ENCODE measurements at regions not wholly inside any gene's neighbourhood (a gene's known extent, or its start where the extent isn't known, plus 50 kb on each side); places are given as distances from the start of the nearest gene placed in this dataset.

DNA sequence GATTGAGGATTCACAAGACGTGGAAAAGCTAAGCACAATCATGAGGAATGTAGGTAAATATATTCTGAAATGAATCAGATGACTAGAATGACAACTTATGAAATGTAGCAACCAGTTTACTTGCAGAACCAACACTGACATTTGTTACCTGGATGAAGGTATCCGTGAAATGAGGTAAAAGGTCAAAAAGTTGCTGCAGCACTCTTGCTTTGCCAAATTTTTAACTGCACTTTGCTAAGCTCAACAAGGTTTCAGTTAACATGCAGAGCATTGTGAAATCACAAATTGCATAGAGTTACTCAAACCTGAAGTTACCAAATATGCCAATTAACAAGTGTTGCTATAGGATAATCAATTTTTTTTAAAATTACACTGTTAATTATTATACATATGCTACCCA is 1280.1 kb downstream of the KCNT2 start:
- H3K9me2 ChIP-seq (ENCODE audit: low read depth, low read length), result no peaks in the 10 kb centered on the region
- no peaks in the 10 kb centered on the region for H4K20me1 ChIP-seq (ENCODE audit: insufficient read depth, low read length)
- no peak overlapping the region for H3K4me3 ChIP-seq (ENCODE audit: low read depth, low read length, poor library complexity, severe bottlenecking)
- no peaks in the 10 kb centered on the region for H3K27me3 ChIP-seq (ENCODE audit: insufficient read depth, low read length)
- H3F3A ChIP-seq (ENCODE audit: insufficient read depth, low read length), result no peaks in the 10 kb centered on the region
- no peak overlapping the region for H3K9ac ChIP-seq (ENCODE audit: low read length)
- H3K4me1 ChIP-seq (ENCODE audit: insufficient read depth, low read length, severe bottlenecking), result no peaks in the 10 kb centered on the region
- no peaks in the 10 kb centered on the region for H3K79me2 ChIP-seq (ENCODE audit: insufficient read depth, low read length)
- no peak overlapping the region for H3K4me2 ChIP-seq (ENCODE audit: low read length)
- no peak for TF ChIP-seq EZH2 (IDR thresholded peaks at IDR 0.05; ENCODE audit: borderline replicate concordance, low read length)
- TF ChIP-seq, protein P1, sequence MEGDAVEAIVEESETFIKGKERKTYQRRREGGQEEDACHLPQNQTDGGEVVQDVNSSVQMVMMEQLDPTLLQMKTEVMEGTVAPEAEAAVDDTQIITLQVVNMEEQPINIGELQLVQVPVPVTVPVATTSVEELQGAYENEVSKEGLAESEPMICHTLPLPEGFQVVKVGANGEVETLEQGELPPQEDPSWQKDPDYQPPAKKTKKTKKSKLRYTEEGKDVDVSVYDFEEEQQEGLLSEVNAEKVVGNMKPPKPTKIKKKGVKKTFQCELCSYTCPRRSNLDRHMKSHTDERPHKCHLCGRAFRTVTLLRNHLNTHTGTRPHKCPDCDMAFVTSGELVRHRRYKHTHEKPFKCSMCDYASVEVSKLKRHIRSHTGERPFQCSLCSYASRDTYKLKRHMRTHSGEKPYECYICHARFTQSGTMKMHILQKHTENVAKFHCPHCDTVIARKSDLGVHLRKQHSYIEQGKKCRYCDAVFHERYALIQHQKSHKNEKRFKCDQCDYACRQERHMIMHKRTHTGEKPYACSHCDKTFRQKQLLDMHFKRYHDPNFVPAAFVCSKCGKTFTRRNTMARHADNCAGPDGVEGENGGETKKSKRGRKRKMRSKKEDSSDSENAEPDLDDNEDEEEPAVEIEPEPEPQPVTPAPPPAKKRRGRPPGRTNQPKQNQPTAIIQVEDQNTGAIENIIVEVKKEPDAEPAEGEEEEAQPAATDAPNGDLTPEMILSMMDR (IDR thresholded peaks at IDR 0.05; ENCODE audit: low read length), result no peak
- no peak overlapping the region for H3K27ac ChIP-seq (ENCODE audit: low read depth, low read length, poor library complexity, severe bottlenecking)
- H3K36me3 ChIP-seq (ENCODE audit: insufficient read depth, low read length), result no peaks in the 10 kb centered on the region
- H3K9me3 ChIP-seq (ENCODE audit: low read length), result no peaks in the 10 kb centered on the region
- no peak overlapping the region for H2AFZ ChIP-seq (ENCODE audit: low read length)

DNA sequence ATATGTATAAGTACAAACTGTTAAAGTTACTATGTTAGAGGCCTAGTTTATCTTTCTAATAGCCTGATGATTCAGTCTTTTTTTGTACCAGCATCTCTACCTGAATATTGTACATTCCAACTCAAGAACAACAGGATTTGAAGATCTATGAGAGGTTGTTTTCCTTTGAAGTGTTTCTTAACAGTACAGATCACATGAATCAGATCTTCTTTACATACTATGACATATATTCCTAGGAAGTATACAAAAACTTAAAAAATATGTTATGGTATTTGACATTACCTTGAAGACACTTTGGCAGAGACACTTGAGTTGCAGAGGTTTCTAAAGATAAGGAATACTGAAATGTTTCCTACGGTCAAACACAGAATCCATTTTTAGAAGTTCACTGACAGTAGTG is 1280.9 kb downstream of the KCNT2 start:
- Histone ChIP-seq H3K4me3 (ENCODE audit: low read depth, low read length, poor library complexity, severe bottlenecking) (no peak overlapping the region), H3K4me2 (ENCODE audit: low read length) (no peak overlapping the region), H3K27ac (ENCODE audit: low read depth, low read length, poor library complexity, severe bottlenecking) (no peak overlapping the region), H3K27me3 (ENCODE audit: insufficient read depth, low read length) (no peaks in the 10 kb centered on the region), H3K9me3 (ENCODE audit: low read length) (no peaks in the 10 kb centered on the region), H3K9ac (ENCODE audit: low read length) (no peak overlapping the region), H3K9me2 (ENCODE audit: low read depth, low read length) (no peaks in the 10 kb centered on the region), H3F3A (ENCODE audit: insufficient read depth, low read length) (no peaks in the 10 kb centered on the region), H3K4me1 (ENCODE audit: insufficient read depth, low read length, severe bottlenecking) (no peaks in the 10 kb centered on the region), H3K36me3 (ENCODE audit: insufficient read depth, low read length) (no peaks in the 10 kb centered on the region), H3K79me2 (ENCODE audit: insufficient read depth, low read length) (no peaks in the 10 kb centered on the region), H2AFZ (ENCODE audit: low read length) (no peak overlapping the region), H4K20me1 (ENCODE audit: insufficient read depth, low read length) (no peaks in the 10 kb centered on the region)
- TF ChIP-seq, protein P1 (IDR thresholded peaks at IDR 0.05; ENCODE audit: low read length), result no peak
- TF ChIP-seq EZH2 (IDR thresholded peaks at IDR 0.05; ENCODE audit: borderline replicate concordance, low read length), result no peak

DNA sequence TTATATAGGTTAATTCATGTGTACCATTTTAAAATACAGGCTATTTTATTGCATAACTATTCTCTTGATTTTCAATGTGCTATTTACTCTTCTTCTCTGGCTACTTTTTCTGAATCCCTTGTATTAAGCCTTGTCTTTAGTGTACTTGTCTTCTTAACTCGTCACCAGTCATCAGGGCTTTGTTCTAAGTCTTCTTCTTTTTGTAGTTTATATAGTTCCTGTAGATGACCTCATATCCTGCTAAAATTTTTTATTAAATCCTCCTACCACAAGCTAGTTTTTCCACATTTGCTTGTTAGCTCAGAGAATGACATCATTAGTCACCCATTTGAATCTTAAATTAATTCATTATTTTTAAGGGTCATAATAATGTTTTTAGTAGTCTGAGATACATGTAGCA is 1281.9 kb downstream of the KCNT2 start:
- H3K27ac ChIP-seq (ENCODE audit: low read depth, low read length, poor library complexity, severe bottlenecking), result no peak overlapping the region
- H3K27me3 ChIP-seq (ENCODE audit: insufficient read depth, low read length), result no peaks in the 10 kb centered on the region
- no peak overlapping the region for H3K4me3 ChIP-seq (ENCODE audit: low read depth, low read length, poor library complexity, severe bottlenecking)
- no peak overlapping the region for H3K9ac ChIP-seq (ENCODE audit: low read length)
- H3K4me2 ChIP-seq (ENCODE audit: low read length), result no peak overlapping the region
- no peaks in the 10 kb centered on the region for H3F3A ChIP-seq (ENCODE audit: insufficient read depth, low read length)
- TF ChIP-seq EZH2 (IDR thresholded peaks at IDR 0.05; ENCODE audit: borderline replicate concordance, low read length), result no peak
- TF ChIP-seq, protein P1 (IDR thresholded peaks at IDR 0.05; ENCODE audit: low read length), result no peak
- H3K79me2 ChIP-seq (ENCODE audit: insufficient read depth, low read length), result no peaks in the 10 kb centered on the region
- H3K36me3 ChIP-seq (ENCODE audit: insufficient read depth, low read length), result no peaks in the 10 kb centered on the region
- H4K20me1 ChIP-seq (ENCODE audit: insufficient read depth, low read length), result no peaks in the 10 kb centered on the region
- no peak overlapping the region for H2AFZ ChIP-seq (ENCODE audit: low read length)
- H3K9me3 ChIP-seq (ENCODE audit: low read length), result no peaks in the 10 kb centered on the region
- H3K4me1 ChIP-seq (ENCODE audit: insufficient read depth, low read length, severe bottlenecking), result no peaks in the 10 kb centered on the region
- H3K9me2 ChIP-seq (ENCODE audit: low read depth, low read length), result no peaks in the 10 kb centered on the region
